ENCODE measurements at regions not wholly inside any gene's neighbourhood (a gene's known extent, or its start where the extent isn't known, plus 50 kb on each side); places are given as distances from the start of the nearest gene placed in this dataset.

DNA sequence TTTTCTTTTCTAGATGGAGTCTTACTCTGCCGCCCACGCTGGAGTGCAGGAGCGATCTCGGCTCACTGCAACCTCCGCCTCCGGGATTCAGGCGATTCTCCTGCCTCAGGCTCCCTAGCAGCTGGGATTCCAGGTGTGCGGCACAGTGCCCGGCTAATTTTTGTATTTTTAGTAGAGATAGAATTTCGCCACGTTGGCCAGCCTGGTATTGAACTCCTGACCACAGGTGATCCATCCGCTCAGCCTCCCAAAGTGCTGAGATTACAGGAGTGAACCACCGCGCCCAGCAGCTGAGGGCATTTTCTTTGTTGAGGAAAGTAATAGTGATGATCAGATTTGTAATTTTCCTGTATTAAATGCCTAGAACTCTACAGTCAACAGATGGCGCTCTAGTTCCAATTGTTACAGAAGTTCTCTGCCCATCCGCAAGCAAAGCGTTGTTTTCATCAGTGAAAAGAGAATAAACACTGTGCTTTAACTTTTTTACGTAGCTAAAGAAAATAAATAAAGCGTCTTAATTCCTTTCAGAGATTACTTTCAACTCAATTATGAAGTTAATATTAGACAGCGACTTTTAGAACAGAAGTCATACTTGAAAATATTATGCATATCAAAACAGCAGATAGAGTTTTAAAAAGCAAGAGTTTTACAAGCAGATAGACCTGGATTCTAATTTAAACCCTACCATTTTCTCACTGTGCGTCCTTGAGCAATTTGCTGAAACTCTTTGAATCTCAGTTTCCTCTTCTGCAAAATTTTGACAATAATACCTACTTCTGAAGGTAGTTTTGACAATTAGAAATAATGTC, 335.1 kb downstream of the DUSP6 start:
- no peaks in the 10 kb centered on the region for H3K36me3 ChIP-seq (ENCODE audit: control insufficient read depth, insufficient read depth, low read length)
- TF ChIP-seq, protein P1, sequence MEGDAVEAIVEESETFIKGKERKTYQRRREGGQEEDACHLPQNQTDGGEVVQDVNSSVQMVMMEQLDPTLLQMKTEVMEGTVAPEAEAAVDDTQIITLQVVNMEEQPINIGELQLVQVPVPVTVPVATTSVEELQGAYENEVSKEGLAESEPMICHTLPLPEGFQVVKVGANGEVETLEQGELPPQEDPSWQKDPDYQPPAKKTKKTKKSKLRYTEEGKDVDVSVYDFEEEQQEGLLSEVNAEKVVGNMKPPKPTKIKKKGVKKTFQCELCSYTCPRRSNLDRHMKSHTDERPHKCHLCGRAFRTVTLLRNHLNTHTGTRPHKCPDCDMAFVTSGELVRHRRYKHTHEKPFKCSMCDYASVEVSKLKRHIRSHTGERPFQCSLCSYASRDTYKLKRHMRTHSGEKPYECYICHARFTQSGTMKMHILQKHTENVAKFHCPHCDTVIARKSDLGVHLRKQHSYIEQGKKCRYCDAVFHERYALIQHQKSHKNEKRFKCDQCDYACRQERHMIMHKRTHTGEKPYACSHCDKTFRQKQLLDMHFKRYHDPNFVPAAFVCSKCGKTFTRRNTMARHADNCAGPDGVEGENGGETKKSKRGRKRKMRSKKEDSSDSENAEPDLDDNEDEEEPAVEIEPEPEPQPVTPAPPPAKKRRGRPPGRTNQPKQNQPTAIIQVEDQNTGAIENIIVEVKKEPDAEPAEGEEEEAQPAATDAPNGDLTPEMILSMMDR (IDR thresholded peaks at IDR 0.05; ENCODE audit: insufficient read depth, low read length, poor library complexity, severe bottlenecking): peak; percentile 69
- H3K27me3 ChIP-seq (replicated peaks; ENCODE audit: control insufficient read depth, insufficient read depth, low read length): no peaks in the 10 kb centered on the region
- H3K4me3 ChIP-seq (replicated peaks; ENCODE audit: low read depth, low read length): no peak overlapping the region
- no peak for DNase-seq (ENCODE audit: extremely low read depth, insufficient read length)

DNA sequence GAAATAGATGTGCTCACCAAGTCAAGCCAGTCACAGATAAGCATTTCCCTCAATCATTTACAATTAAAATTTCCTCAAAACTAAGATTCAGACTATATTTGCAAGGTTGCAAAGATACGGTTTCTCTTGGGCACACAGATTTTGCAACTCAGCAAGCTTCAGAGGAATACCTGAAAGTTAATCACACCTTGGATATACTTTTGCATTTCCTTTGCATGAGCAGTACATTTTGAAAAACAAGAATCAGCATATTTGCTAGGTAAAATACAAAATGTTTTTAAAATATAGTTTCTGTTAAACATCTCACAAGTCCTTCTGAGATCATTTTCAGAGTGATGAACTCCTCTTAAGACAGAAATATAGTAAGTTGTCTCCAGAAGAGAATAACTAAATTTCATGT, 336.9 kb downstream of the DUSP6 start:
- no peaks in the 10 kb centered on the region for H3K36me3 ChIP-seq (ENCODE audit: control insufficient read depth, insufficient read depth, low read length)
- DNase-seq (ENCODE audit: extremely low read depth, insufficient read length): no peak
- TF ChIP-seq, protein P1 (IDR thresholded peaks at IDR 0.05; ENCODE audit: insufficient read depth, low read length, poor library complexity, severe bottlenecking): no peak
- no peaks in the 10 kb centered on the region for H3K27me3 ChIP-seq (replicated peaks; ENCODE audit: control insufficient read depth, insufficient read depth, low read length)
- no peak overlapping the region for H3K4me3 ChIP-seq (replicated peaks; ENCODE audit: low read depth, low read length)

DNA sequence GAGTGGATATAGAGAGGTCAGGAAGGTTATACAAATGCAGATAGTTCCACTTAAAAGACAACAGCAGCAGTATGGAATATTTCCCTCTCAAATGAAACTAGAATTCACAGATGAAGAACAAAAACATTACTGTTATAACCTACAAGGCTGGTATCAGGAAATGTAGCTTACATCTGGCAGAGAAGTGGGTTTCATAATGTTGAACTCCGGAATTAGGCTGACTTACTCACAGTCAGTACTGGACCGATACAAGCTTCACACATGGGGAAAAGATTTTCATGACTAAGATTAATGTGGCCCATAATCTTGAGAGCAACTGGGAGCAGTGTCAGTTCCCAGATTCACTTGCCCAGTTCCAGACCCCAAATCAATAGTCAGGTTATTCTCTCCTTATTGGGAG, 353.9 kb downstream of the DUSP6 start:
- Histone ChIP-seq H3K36me3 (ENCODE audit: control insufficient read depth, insufficient read depth, low read length) (no peaks in the 10 kb centered on the region), H3K4me3 (replicated peaks; ENCODE audit: low read depth, low read length) (no peak overlapping the region), H3K27me3 (replicated peaks; ENCODE audit: control insufficient read depth, insufficient read depth, low read length) (no peaks in the 10 kb centered on the region)
- TF ChIP-seq, protein P1 (IDR thresholded peaks at IDR 0.05; ENCODE audit: insufficient read depth, low read length, poor library complexity, severe bottlenecking): no peak
- no peak for DNase-seq (ENCODE audit: extremely low read depth, insufficient read length)

DNA sequence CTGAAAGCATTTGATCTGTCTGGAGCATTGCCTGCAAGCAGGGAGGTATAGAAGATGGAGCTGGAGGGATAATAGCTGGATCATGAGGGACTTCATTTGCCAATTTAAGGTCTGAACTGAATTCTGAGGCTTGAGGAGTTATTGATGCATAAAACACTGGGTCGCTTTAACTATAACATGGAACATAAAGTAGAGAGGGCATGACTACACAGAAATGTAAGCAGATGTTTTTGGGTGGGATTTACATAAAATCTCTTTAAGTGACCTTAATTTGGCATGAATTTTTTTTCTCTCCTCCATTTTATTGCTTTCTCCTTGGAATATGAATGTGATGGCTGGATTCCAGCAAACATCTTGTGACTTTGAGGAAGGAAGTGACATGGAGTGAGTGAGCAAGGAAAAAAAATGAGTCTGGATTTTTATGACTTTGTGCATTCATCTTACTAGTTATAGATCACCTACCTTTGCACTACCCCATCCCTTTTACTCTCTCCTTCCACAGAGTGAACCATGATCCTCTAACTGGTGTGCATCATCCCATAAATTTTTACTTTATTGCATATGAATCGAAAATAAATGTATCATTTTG, 356.0 kb downstream of the DUSP6 start:
- no peak for DNase-seq (ENCODE audit: extremely low read depth, insufficient read length)

DNA sequence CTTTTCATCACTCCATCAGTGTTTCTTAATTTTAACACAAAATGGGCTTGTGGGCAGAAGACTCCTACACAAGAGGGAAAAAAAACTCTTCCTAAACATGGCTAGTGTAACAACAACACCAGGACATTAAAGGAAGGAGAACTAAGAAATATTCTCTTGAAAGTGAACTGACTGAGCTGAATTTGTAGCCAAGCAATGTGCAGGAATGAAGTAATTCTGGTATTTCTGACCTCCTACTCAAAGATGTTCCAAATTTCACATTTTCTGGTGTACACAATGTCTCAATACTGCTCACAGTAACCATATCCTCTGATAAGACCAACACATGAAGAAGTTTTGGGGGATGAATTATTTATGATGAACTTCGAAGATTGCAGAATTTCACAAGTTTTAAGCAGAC, 357.3 kb downstream of the DUSP6 start:
- H3K4me3 ChIP-seq (replicated peaks; ENCODE audit: low read depth, low read length): no peak overlapping the region
- DNase-seq (ENCODE audit: extremely low read depth, insufficient read length): no peak
- TF ChIP-seq, protein P1 (IDR thresholded peaks at IDR 0.05; ENCODE audit: insufficient read depth, low read length, poor library complexity, severe bottlenecking): no peak
- H3K27me3 ChIP-seq (replicated peaks; ENCODE audit: control insufficient read depth, insufficient read depth, low read length): no peaks in the 10 kb centered on the region
- H3K36me3 ChIP-seq (ENCODE audit: control insufficient read depth, insufficient read depth, low read length): no peaks in the 10 kb centered on the region

More for the DNA sequence above, 356.0 kb downstream of the DUSP6 start:
- Histone ChIP-seq H3K27me3 (replicated peaks; ENCODE audit: control insufficient read depth, insufficient read depth, low read length) (no peaks in the 10 kb centered on the region), H3K36me3 (ENCODE audit: control insufficient read depth, insufficient read depth, low read length) (no peaks in the 10 kb centered on the region), H3K4me3 (replicated peaks; ENCODE audit: low read depth, low read length) (no peak overlapping the region)
- TF ChIP-seq, protein P1 (IDR thresholded peaks at IDR 0.05; ENCODE audit: insufficient read depth, low read length, poor library complexity, severe bottlenecking): no peak

All from GM06990 (cell line).